HepG2 (cell line): ENCODE measurements at regions not wholly inside any gene's neighbourhood (a gene's known extent, or its start where the extent isn't known, plus 50 kb on each side); places are given as distances from the start of the nearest gene placed in this dataset.

Source experiments
- JUN ChIP-seq: sonication (generic); formaldehyde crosslinking; IDR thresholded peaks from 2 replicates; pipeline ENCODE4 v1.4.0; 2020; ENCODE audit warnings: mild to moderate bottlenecking, missing genetic modification reagents
- TF ChIP-seq, protein P1 (sequence below): sonication (generic); formaldehyde crosslinking; IDR thresholded peaks from 2 replicates; pipeline ENCODE4 v1.5.0; 2020; ENCODE audit warnings: mild to moderate bottlenecking, missing genetic modification reagents, moderate library complexity

DNA sequence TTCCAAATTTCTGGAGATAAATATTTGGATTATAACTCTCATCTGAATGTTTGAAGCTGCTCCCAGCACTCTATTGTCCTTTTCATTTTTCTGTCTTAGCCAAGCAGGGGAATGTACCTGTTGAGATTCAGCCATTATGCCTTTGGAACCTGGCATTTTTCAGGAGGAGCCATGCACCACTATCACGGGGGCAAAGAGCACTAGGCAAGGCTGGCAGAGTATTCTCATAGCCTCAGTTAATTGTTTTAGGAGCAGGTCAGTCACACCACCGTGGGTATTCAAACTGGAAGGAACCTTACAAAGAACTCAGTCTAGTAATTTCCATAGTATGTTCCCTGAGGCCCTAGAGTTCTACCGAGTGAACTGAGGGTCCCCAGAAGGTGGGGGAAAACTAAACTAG, 348.9 kb downstream of the TMEM114 start:
- TF ChIP-seq, protein P1, sequence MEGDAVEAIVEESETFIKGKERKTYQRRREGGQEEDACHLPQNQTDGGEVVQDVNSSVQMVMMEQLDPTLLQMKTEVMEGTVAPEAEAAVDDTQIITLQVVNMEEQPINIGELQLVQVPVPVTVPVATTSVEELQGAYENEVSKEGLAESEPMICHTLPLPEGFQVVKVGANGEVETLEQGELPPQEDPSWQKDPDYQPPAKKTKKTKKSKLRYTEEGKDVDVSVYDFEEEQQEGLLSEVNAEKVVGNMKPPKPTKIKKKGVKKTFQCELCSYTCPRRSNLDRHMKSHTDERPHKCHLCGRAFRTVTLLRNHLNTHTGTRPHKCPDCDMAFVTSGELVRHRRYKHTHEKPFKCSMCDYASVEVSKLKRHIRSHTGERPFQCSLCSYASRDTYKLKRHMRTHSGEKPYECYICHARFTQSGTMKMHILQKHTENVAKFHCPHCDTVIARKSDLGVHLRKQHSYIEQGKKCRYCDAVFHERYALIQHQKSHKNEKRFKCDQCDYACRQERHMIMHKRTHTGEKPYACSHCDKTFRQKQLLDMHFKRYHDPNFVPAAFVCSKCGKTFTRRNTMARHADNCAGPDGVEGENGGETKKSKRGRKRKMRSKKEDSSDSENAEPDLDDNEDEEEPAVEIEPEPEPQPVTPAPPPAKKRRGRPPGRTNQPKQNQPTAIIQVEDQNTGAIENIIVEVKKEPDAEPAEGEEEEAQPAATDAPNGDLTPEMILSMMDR (CRISPR knock-in tag): no peak
- no peak for TF ChIP-seq JUN (CRISPR knock-in tag)
